HEK293 (cell line): ENCODE measurements at regions not wholly inside any gene's neighbourhood (a gene's known extent, or its start where the extent isn't known, plus 50 kb on each side); places are given as distances from the start of the nearest gene placed in this dataset.

Source experiments
- CTCF ChIA-PET: fragments of 350-600 bp; formaldehyde crosslinking; extraction: SDS; loops from one replicate; lab custom pipeline; 2021; ENCODE audit warnings: antibody characterized with exemption; lab: Yijun Ruan, JAX
- POLR2A ChIA-PET: fragments of 300-600 bp; formaldehyde crosslinking; extraction: SDS; loops from one replicate; lab custom pipeline; 2020; ENCODE audit warnings: antibody characterized with exemption, inconsistent platforms; lab: Yijun Ruan, JAX
- H3K27ac ChIP-seq: fragments of 200-500 bp; sonication (Bioruptor generic); 2 replicates; pipeline ENCODE4 v1.5.1; 2014; ENCODE audit warnings: low read depth, low read length, control low read depth, inconsistent platforms; ENCODE audit errors: extremely low read depth
- H3K36me3 ChIP-seq, 2 experiments: fragments of 200-500 bp in 1 of 2; sonication (Bioruptor generic) in 1 of 2; 1 replicate in 1 of 2; 2 replicates in 1 of 2; pipeline ENCODE4 v1.5.1; 2014 to 2017; ENCODE audit warnings: inconsistent platforms in 2 of 2, low read length in 2 of 2; ENCODE audit not compliant: control insufficient read depth in 2 of 2, insufficient read depth in 1 of 2
- H3K4me1 ChIP-seq: fragments of 200-500 bp; sonication (Bioruptor generic); 2 replicates; pipeline ENCODE4 v1.5.1; 2014; ENCODE audit warnings: mild to moderate bottlenecking, low read length, inconsistent platforms; ENCODE audit not compliant: control insufficient read depth, insufficient read depth
- H3K4me3 ChIP-seq: 2 replicates; pipeline ENCODE4 v1.5.1; 2011; ENCODE audit warnings: low read depth, mild to moderate bottlenecking, control low read depth, low read length, moderate library complexity
- H3K9me3 ChIP-seq: fragments of 200-500 bp; sonication (Bioruptor generic); 2 replicates; pipeline ENCODE4 v1.5.1; 2014; ENCODE audit warnings: low read depth, low read length, inconsistent platforms; ENCODE audit not compliant: control insufficient read depth, insufficient read depth
- HOXA7 ChIP-seq: sonication (generic); formaldehyde crosslinking; IDR thresholded peaks from 2 replicates; pipeline ENCODE4 v1.8.1; 2022; ENCODE audit warnings: missing genetic modification reagents, borderline replicate concordance
- KLF7 ChIP-seq: fragments of 450-650 bp; formaldehyde crosslinking; IDR thresholded peaks from 2 replicates; pipeline ENCODE4 v1.5.1; 2016; ENCODE audit warnings: missing biosample characterization, missing genetic modification characterization, borderline replicate concordance
- SP2 ChIP-seq: fragments of 450-650 bp; formaldehyde crosslinking; IDR thresholded peaks from 2 replicates; pipeline ENCODE4 v1.5.1; 2016; ENCODE audit warnings: missing biosample characterization, missing genetic modification characterization
- ZEB2 ChIP-seq: fragments of 450-650 bp; formaldehyde crosslinking; IDR thresholded peaks from 2 replicates; pipeline ENCODE4 v1.5.1; 2016; ENCODE audit warnings: missing biosample characterization, missing genetic modification characterization
- ZNF10 ChIP-seq: fragments of 450-650 bp; formaldehyde crosslinking; IDR thresholded peaks from 2 replicates; pipeline ENCODE4 v1.5.1; 2017; ENCODE audit warnings: missing biosample characterization, missing genetic modification characterization
- ZNF16 ChIP-seq: fragments of 450-650 bp; formaldehyde crosslinking; IDR thresholded peaks from 2 replicates; pipeline ENCODE4 v1.5.1; 2016; ENCODE audit warnings: low read depth, missing biosample characterization, missing genetic modification characterization
- ZNF223 ChIP-seq: fragments of 450-650 bp; formaldehyde crosslinking; IDR thresholded peaks from 2 replicates; pipeline ENCODE4 v1.5.1; 2016; ENCODE audit warnings: missing biosample characterization, missing genetic modification characterization
- ZNF239 ChIP-seq: fragments of 450-650 bp; formaldehyde crosslinking; IDR thresholded peaks from 2 replicates; pipeline ENCODE4 v1.5.1; 2016; ENCODE audit warnings: missing biosample characterization, missing genetic modification characterization
- ZNF391 ChIP-seq: fragments of 450-650 bp; formaldehyde crosslinking; IDR thresholded peaks from 2 replicates; pipeline ENCODE4 v1.5.1; 2016; ENCODE audit warnings: low read depth, missing biosample characterization, missing genetic modification characterization, borderline replicate concordance
- ZNF426 ChIP-seq: fragments of 450-650 bp; formaldehyde crosslinking; IDR thresholded peaks from 2 replicates; pipeline ENCODE4 v1.5.1; 2017; ENCODE audit warnings: missing biosample characterization, missing genetic modification characterization, mild to moderate bottlenecking, inconsistent platforms, moderate library complexity
- ZNF510 ChIP-seq: fragments of 450-650 bp; formaldehyde crosslinking; IDR thresholded peaks from 2 replicates; pipeline ENCODE4 v1.5.1; 2018; ENCODE audit warnings: mild to moderate bottlenecking, missing genetic modification characterization, missing biosample characterization; ENCODE audit not compliant: insufficient replicate concordance
- ZNF514 ChIP-seq: fragments of 450-650 bp; formaldehyde crosslinking; IDR thresholded peaks from 2 replicates; pipeline ENCODE4 v1.5.1; 2016; ENCODE audit warnings: missing biosample characterization, missing genetic modification characterization
- ZNF529 ChIP-seq: fragments of 450-650 bp; formaldehyde crosslinking; IDR thresholded peaks from 2 replicates; pipeline ENCODE4 v1.5.1; 2017; ENCODE audit warnings: missing genetic modification characterization, missing biosample characterization; ENCODE audit not compliant: insufficient replicate concordance
- ZNF558 ChIP-seq: fragments of 450-650 bp; formaldehyde crosslinking; IDR thresholded peaks from 2 replicates; pipeline ENCODE4 v1.5.1; 2016; ENCODE audit warnings: missing biosample characterization, missing genetic modification characterization
- ZNF658 ChIP-seq: fragments of 450-650 bp; formaldehyde crosslinking; IDR thresholded peaks from 2 replicates; pipeline ENCODE4; 2016; ENCODE audit warnings: missing biosample characterization, missing genetic modification characterization
- ZNF677 ChIP-seq: fragments of 450-650 bp; IDR thresholded peaks from 2 replicates; pipeline ENCODE4 v1.5.0; 2018; ENCODE audit warnings: missing biosample characterization, mild to moderate bottlenecking, missing genetic modification characterization, moderate library complexity
- ZNF843 ChIP-seq: fragments of 450-650 bp; formaldehyde crosslinking; IDR thresholded peaks from 2 replicates; pipeline ENCODE4 v1.5.1; 2016; ENCODE audit warnings: missing biosample characterization, missing genetic modification characterization
- ZSCAN30 ChIP-seq: fragments of 450-650 bp; IDR thresholded peaks from 2 replicates; pipeline ENCODE4 v1.5.1; 2018; ENCODE audit warnings: missing biosample characterization, mild to moderate bottlenecking, missing genetic modification characterization, moderate library complexity
- TF ChIP-seq, protein P1 (sequence below): fragments of 450-650 bp; formaldehyde crosslinking; IDR thresholded peaks from 2 replicates; pipeline ENCODE4 v1.5.1; 2016; ENCODE audit warnings: missing biosample characterization, missing genetic modification characterization
- TF ChIP-seq, protein P2 (sequence below): fragments of 450-650 bp; formaldehyde crosslinking; IDR thresholded peaks from 2 replicates; pipeline ENCODE4 v1.5.1; 2016; ENCODE audit warnings: missing biosample characterization, missing genetic modification characterization
- TF ChIP-seq, protein P3 (sequence below): fragments of 450-650 bp; formaldehyde crosslinking; IDR thresholded peaks from 2 replicates; pipeline ENCODE4 v1.5.1; 2016; ENCODE audit warnings: missing biosample characterization, missing genetic modification characterization
- TF ChIP-seq, protein P4 (sequence below): fragments of 450-650 bp; formaldehyde crosslinking; optimal IDR thresholded peaks from 2 replicates; pipeline ENCODE3; 2016; ENCODE audit warnings: missing biosample characterization, mild to moderate bottlenecking, missing genetic modification characterization

DNA sequence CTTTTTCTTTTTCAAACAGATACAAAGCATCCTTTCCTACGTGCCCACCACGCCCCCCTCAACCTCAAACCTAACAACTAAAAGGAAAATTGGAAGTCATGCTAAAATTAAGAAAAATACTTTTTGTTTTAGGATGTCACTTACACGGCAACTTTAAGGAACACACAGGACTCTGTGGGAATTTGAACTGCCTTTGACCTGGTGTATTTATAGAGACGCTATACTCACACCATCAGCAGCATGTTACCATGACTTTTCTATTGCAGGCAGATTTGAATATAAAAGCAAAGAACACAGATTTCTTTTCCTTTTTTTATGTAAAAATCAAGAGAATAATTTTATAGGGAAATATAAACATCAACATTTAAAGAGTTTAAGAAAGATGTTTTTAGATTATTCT is 198.2 kb downstream of the SIPA1L2 start (continued):
- TF ChIP-seq, protein P1, sequence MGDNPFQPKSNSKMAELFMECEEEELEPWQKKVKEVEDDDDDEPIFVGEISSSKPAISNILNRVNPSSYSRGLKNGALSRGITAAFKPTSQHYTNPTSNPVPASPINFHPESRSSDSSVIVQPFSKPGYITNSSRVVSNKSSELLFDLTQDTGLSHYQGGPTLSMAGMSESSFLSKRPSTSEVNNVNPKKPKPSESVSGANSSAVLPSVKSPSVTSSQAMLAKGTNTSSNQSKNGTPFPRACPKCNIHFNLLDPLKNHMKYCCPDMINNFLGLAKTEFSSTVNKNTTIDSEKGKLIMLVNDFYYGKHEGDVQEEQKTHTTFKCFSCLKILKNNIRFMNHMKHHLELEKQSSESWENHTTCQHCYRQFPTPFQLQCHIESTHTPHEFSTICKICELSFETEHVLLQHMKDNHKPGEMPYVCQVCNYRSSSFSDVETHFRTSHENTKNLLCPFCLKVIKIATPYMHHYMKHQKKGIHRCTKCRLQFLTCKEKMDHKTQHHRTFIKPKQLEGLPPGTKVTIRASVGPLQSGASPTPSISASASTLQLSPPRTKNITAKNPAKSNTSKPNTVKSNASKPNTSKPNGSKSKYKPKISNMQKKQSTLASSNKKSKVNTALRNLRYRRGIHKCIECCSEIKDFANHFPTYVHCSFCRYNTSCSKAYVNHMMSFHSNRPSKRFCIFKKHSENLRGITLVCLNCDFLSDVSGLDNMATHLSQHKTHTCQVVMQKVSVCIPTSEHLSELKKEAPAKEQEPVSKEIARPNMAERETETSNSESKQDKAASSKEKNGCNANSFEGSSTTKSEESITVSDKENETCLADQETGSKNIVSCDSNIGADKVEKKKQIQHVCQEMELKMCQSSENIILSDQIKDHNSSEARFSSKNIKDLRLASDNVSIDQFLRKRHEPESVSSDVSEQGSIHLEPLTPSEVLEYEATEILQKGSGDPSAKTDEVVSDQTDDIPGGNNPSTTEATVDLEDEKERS: no peak
- no peak for TF ChIP-seq ZNF16 (tag by site-specific recombination)

DNA sequence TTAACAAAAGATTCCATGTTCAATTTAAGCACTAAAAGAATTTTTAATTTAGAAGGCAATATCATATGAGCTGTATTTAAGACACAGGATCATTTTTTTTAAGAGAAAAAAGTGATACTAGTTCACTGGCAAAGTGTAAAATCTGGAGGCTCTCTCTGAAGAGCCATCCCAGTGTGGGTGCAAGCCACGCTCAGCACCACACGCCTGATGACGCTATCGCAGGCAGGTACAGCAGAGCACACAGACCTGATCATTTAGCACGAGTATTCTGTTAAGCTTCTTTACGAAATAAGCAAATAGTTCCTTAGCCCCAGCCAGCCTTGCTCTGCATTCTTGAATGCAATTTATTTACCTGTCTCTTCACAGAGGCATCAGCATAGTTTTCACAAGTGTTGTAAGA is 198.6 kb downstream of the SIPA1L2 start:
- TF ChIP-seq ZNF223 (tag by site-specific recombination) (no peak), ZNF658 (tag by site-specific recombination) (no peak), ZNF391 (tag by site-specific recombination) (no peak), ZEB2 (no peak), ZSCAN30 (tag by site-specific recombination) (no peak), ZNF426 (tag by site-specific recombination) (no peak), ZNF558 (tag by site-specific recombination) (no peak), ZNF10 (tag by site-specific recombination) (no peak), ZNF239 (no peak), KLF7 (no peak), ZNF529 (tag by site-specific recombination) (no peak), ZNF510 (tag by site-specific recombination) (no peak), ZNF843 (tag by site-specific recombination) (no peak), SP2 (tag by site-specific recombination) (no peak), ZNF677 (tag by site-specific recombination) (no peak), HOXA7 (CRISPR knock-in tag) (no peak), ZNF514 (tag by site-specific recombination) (no peak)
- TF ChIP-seq, protein P2, sequence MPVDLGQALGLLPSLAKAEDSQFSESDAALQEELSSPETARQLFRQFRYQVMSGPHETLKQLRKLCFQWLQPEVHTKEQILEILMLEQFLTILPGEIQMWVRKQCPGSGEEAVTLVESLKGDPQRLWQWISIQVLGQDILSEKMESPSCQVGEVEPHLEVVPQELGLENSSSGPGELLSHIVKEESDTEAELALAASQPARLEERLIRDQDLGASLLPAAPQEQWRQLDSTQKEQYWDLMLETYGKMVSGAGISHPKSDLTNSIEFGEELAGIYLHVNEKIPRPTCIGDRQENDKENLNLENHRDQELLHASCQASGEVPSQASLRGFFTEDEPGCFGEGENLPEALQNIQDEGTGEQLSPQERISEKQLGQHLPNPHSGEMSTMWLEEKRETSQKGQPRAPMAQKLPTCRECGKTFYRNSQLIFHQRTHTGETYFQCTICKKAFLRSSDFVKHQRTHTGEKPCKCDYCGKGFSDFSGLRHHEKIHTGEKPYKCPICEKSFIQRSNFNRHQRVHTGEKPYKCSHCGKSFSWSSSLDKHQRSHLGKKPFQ (tag by site-specific recombination): no peak
- TF ChIP-seq, protein P3, sequence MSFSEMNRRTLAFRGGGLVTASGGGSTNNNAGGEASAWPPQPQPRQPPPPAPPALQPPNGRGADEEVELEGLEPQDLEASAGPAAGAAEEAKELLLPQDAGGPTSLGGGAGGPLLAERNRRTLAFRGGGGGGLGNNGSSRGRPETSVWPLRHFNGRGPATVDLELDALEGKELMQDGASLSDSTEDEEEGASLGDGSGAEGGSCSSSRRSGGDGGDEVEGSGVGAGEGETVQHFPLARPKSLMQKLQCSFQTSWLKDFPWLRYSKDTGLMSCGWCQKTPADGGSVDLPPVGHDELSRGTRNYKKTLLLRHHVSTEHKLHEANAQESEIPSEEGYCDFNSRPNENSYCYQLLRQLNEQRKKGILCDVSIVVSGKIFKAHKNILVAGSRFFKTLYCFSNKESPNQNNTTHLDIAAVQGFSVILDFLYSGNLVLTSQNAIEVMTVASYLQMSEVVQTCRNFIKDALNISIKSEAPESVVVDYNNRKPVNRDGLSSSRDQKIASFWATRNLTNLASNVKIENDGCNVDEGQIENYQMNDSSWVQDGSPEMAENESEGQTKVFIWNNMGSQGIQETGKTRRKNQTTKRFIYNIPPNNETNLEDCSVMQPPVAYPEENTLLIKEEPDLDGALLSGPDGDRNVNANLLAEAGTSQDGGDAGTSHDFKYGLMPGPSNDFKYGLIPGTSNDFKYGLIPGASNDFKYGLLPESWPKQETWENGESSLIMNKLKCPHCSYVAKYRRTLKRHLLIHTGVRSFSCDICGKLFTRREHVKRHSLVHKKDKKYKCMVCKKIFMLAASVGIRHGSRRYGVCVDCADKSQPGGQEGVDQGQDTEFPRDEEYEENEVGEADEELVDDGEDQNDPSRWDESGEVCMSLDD (tag by site-specific recombination): no peak
- TF ChIP-seq, protein P4, sequence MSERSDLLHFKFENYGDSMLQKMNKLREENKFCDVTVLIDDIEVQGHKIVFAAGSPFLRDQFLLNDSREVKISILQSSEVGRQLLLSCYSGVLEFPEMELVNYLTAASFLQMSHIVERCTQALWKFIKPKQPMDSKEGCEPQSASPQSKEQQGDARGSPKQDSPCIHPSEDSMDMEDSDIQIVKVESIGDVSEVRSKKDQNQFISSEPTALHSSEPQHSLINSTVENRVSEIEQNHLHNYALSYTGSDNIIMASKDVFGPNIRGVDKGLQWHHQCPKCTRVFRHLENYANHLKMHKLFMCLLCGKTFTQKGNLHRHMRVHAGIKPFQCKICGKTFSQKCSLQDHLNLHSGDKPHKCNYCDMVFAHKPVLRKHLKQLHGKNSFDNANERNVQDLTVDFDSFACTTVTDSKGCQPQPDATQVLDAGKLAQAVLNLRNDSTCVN (tag by site-specific recombination): no peak
- ChIA-PET POLR2A (no interaction called here), CTCF (no interaction called here)
- H3K36me3 ChIP-seq: peaks cover 0 to 24% of the 10 kb centered on the region in 2 experiments; a peak in 2 of 3 replicates
- no peak overlapping the region for H3K4me3 ChIP-seq
- no peak overlapping the region for H3K27ac ChIP-seq
- no peaks in the 10 kb centered on the region for H3K9me3 ChIP-seq
- peaks cover 7% of the 10 kb centered on the region; the same call in 1 of the 2 replicates for H3K4me1 ChIP-seq
